CD4-positive, alpha-beta T cell (primary cell): ENCODE measurements at regions not wholly inside any gene's neighbourhood (a gene's known extent, or its start where the extent isn't known, plus 50 kb on each side); places are given as distances from the start of the nearest gene placed in this dataset.

Experiments used
- ATAC-seq: fragments of 200-7000 bp; cut with Tn5 transposase; one replicate; pipeline ENCODE4 v1.10.0; 2022; ENCODE audit warnings: mild to moderate bottlenecking; ENCODE audit not compliant: poor library complexity
- CTCF ChIA-PET: fragments of 350-600 bp; sonication (Branson Sonifier 250); formaldehyde crosslinking; loops from one replicate; lab custom pipeline; 2021; ENCODE audit warnings: antibody characterized with exemption, inconsistent platforms; lab: Charles Lee
- POLR2A ChIA-PET: fragments of 350-600 bp; sonication (Branson Sonifier 250); formaldehyde crosslinking; loops from one replicate; lab custom pipeline; 2021; ENCODE audit warnings: antibody characterized with exemption, inconsistent platforms; lab: Charles Lee
- DNase-seq, 14 experiments: peaks; one replicate each; pipeline ENCODE4 v3.0.0-alpha.2; 2013 to 2020; ENCODE audit warnings: mixed read lengths in 2 of 14
- H3K27ac ChIP-seq, 2 donors: one replicate each; pipeline versions ENCODE4 v1.5.1 to v1.7.0; 2013; ENCODE audit warnings: low read length in 2 of 2, low read depth in 1 of 2, mild to moderate bottlenecking in 1 of 2
- H3K27me3 ChIP-seq, 2 experiments: 1 replicate in 1 of 2; 2 replicates in 1 of 2; pipeline versions ENCODE4 v1.6.1 to v1.7.0; 2013; ENCODE audit warnings: low read length in 2 of 2, control low read depth in 1 of 2, mild to moderate bottlenecking in 1 of 2, moderate library complexity in 1 of 2; ENCODE audit not compliant: insufficient read depth in 2 of 2, control insufficient read depth in 1 of 2
- H3K36me3 ChIP-seq: one replicate; pipeline ENCODE4 v1.6.1; 2013; ENCODE audit warnings: low read length, control low read depth; ENCODE audit not compliant: insufficient read depth
- H3K4me1 ChIP-seq: one replicate; pipeline ENCODE4 v1.6.1; 2013; ENCODE audit warnings: low read length, control low read depth; ENCODE audit not compliant: insufficient read depth
- H3K4me3 ChIP-seq: one replicate; pipeline ENCODE4 v1.5.1; 2013; ENCODE audit warnings: mild to moderate bottlenecking, low read length, moderate library complexity
- H3K9me3 ChIP-seq, 2 experiments: 1 replicate in 1 of 2; 2 replicates in 1 of 2; pipeline versions ENCODE4 v1.6.1 to v1.7.0; 2013; ENCODE audit warnings: low read length in 2 of 2, mild to moderate bottlenecking in 2 of 2, control low read depth in 1 of 2, moderate library complexity in 1 of 2; ENCODE audit not compliant: control insufficient read depth in 1 of 2, insufficient read depth in 1 of 2
- H3K27ac Mint-ChIP-seq: one replicate; pipeline ENCODE4 v1.8.0; 2020; ENCODE audit warnings: mixed read lengths
- H3K27me3 Mint-ChIP-seq: one replicate; pipeline ENCODE4 v1.8.0; 2021; ENCODE audit warnings: mixed read lengths
- H3K36me3 Mint-ChIP-seq: one replicate; pipeline ENCODE4 v1.8.0; 2021; ENCODE audit warnings: low read depth, mixed read lengths
- H3K4me1 Mint-ChIP-seq: one replicate; pipeline ENCODE4 v1.8.0; 2021; ENCODE audit warnings: low read depth, mixed read lengths
- H3K4me3 Mint-ChIP-seq: one replicate; pipeline ENCODE4 v1.8.0; 2020; ENCODE audit warnings: mild to moderate bottlenecking, mixed read lengths
- H3K9me3 Mint-ChIP-seq: one replicate; pipeline ENCODE4 v1.8.0; 2020; ENCODE audit warnings: mixed read lengths
- intact Hi-C, 2 experiments: fragments of 100-400 bp; cut with DNase I in 1 of 2; cut with micrococcal nuclease in 1 of 2; formaldehyde crosslinking; loops; one replicate each; pipeline versions ENCODE4 v1.15.1 to v1.9.0; 2023 to 2025; cut with DNase I, micrococcal nuclease
- TF ChIP-seq, protein P1 (sequence below): fragments of 200-600 bp; IDR thresholded peaks from one replicate; pipeline ENCODE4 v1.8.0; 2022; ENCODE audit warnings: antibody characterized with exemption, mild to moderate bottlenecking

DNA sequence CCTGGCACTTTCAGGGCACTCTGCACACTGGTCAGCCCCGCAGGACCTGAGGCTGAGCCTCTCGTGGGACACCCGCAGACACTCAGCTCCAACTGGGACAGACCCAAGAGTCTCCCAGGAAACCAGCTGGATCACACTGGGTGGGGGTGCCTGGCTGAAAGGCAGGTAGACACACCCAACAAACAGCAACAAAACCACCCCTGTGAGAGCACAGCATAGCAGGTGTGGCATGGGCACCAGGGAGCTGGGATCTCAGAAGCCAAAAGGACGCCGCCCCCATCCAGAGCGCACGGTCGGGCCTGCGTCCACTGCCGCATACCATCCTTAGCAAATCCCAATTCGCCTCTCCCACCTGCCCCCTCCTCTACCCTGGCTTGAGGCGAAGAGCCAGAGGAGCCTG, 154.2 kb upstream of the LINGO1 start:
- Histone ChIP-seq H3K4me1 (no peaks in the 10 kb centered on the region), H3K36me3 (no peaks in the 10 kb centered on the region), H3K4me3 (no peak overlapping the region), H3K27ac (no peak overlapping the region), H3K9me3 (peaks cover 0 to 9% of the 10 kb centered on the region in 2 experiments), H3K27me3 (no peaks in the 10 kb centered on the region)
- H3K36me3 Mint-ChIP-seq, result no peaks in the 10 kb centered on the region
- no peak overlapping the region for H3K4me3 Mint-ChIP-seq
- DNase-seq (no peak), ATAC-seq (no peak)
- CTCF ChIA-PET, result no interaction called here
- intact Hi-C loops, result no loop called here
- no peaks in the 10 kb centered on the region for H3K4me1 Mint-ChIP-seq
- peaks cover 4% of the 10 kb centered on the region for H3K27me3 Mint-ChIP-seq
- TF ChIP-seq, protein P1, sequence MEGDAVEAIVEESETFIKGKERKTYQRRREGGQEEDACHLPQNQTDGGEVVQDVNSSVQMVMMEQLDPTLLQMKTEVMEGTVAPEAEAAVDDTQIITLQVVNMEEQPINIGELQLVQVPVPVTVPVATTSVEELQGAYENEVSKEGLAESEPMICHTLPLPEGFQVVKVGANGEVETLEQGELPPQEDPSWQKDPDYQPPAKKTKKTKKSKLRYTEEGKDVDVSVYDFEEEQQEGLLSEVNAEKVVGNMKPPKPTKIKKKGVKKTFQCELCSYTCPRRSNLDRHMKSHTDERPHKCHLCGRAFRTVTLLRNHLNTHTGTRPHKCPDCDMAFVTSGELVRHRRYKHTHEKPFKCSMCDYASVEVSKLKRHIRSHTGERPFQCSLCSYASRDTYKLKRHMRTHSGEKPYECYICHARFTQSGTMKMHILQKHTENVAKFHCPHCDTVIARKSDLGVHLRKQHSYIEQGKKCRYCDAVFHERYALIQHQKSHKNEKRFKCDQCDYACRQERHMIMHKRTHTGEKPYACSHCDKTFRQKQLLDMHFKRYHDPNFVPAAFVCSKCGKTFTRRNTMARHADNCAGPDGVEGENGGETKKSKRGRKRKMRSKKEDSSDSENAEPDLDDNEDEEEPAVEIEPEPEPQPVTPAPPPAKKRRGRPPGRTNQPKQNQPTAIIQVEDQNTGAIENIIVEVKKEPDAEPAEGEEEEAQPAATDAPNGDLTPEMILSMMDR, result no peak
- H3K9me3 Mint-ChIP-seq, result no peaks in the 10 kb centered on the region
- POLR2A ChIA-PET, result no interaction called here
- no peak overlapping the region for H3K27ac Mint-ChIP-seq

DNA sequence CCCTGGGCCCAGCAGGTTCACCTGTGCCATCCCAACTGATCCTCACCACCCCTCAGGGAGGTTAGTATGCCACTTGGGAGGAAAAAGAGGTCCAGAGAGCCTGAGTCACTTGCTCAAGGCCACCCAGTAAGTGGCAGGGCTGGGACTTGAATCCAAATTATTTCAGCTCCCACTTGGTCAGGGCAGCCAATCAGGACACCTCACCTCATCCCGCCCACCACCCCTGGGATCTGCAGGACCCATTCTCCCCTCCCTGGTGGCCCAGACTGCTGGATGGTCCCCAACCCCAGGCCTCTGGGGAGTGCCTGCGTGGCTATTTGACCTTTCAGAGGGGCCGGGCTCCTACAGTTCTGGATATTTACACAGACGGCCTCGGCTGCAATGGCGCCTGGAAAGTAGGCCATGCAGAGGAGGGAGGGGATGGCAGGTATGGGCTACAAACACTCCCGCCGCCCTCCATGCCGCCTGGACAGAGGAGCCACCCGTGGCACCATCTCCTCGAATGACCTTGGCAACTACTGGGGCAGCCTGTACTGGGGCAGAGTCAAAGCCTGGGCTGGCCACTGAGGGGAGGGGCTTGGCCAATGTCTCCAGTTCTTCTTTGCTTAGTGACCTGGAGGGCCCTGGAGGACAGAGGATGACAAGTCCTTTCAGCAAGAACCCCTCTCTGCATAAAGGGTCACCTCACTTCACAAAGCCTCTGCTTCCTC, 153.6 kb upstream of the LINGO1 start:
- TF ChIP-seq, protein P1, result no peak
- no peaks in the 10 kb centered on the region for H3K4me1 Mint-ChIP-seq
- ATAC-seq (no peak), DNase-seq (no peak)
- ChIA-PET POLR2A (no interaction called here), CTCF (no interaction called here)
- Histone ChIP-seq H3K4me1 (no peaks in the 10 kb centered on the region), H3K27ac (no peak overlapping the region), H3K4me3 (no peak overlapping the region), H3K9me3 (peaks cover 0 to 13% of the 10 kb centered on the region in 2 experiments), H3K36me3 (no peaks in the 10 kb centered on the region), H3K27me3 (no peaks in the 10 kb centered on the region)
- H3K27ac Mint-ChIP-seq, result no peak overlapping the region
- no peaks in the 10 kb centered on the region for H3K36me3 Mint-ChIP-seq
- no peaks in the 10 kb centered on the region for H3K9me3 Mint-ChIP-seq
- peaks cover 4% of the 10 kb centered on the region for H3K27me3 Mint-ChIP-seq
- intact Hi-C loops, result no loop called here
- H3K4me3 Mint-ChIP-seq, result no peak overlapping the region

DNA sequence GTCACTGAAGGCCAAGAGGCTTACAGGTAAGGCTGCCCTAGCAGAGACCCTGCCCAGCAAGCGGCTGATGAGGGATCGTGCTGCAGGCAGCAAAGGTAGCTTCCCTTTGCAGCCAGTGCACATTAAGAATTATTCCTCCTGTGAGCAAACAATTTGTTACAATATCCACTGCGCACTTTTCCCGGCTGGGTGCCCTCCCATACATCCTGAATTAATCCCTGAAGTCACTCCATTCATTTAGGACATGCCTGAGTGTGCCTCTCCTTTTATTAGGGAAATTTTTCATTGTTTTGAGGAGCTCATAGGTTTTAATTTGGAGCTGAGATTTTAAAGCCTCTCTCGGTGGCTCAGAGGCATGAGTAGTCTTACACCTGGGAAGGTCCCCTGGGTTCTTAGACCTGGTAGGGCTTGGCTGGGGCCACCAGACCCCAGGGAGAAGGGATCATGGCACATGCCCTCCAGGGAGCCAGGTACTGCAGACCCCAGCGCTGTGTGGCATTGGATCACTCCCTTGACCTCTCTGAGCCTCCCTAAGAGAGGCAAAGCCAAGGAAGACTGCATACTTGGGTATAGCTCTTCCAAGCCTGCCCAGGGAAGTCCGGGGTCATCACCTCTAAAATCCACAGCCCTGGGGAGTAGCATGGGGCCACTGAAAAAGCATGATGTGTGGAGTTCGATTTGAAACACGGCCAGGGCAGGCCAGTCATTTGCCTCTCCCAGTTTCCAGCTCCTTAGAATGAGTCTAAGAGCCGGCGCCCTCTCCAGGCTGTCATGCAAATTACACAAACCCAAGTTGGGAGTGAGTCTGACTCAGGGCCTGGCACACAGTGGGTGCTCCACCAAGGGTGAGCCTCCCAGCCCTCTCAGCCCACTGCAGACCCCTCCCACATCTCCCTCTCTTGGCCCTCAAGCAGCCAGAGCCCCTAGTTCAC, 151.9 kb upstream of the LINGO1 start:
- intact Hi-C loops, result no loop called here
- Histone ChIP-seq H3K36me3 (no peaks in the 10 kb centered on the region), H3K4me1 (no peaks in the 10 kb centered on the region), H3K9me3 (peaks cover 0 to 26% of the 10 kb centered on the region in 2 experiments), H3K27me3 (no peaks in the 10 kb centered on the region), H3K4me3 (no peak overlapping the region), H3K27ac (no peak overlapping the region)
- CTCF ChIA-PET, result no interaction called here
- H3K4me1 Mint-ChIP-seq, result no peaks in the 10 kb centered on the region
- H3K9me3 Mint-ChIP-seq, result peaks cover 4% of the 10 kb centered on the region
- no peak overlapping the region for H3K27ac Mint-ChIP-seq
- POLR2A ChIA-PET, result no interaction called here
- ATAC-seq, result no peak
- no peak overlapping the region for H3K4me3 Mint-ChIP-seq
- no peak for DNase-seq
- TF ChIP-seq, protein P1, result no peak
- H3K36me3 Mint-ChIP-seq, result no peaks in the 10 kb centered on the region
- H3K27me3 Mint-ChIP-seq, result peaks cover 4% of the 10 kb centered on the region
